GM21825 (cell line): ENCODE measurements at regions not wholly inside any gene's neighbourhood (a gene's known extent, or its start where the extent isn't known, plus 50 kb on each side); places are given as distances from the start of the nearest gene placed in this dataset.

ENCODE experiments used
- ATAC-seq: cut with Tn5 transposase; IDR thresholded peaks from one replicate; pipeline ENCODE4 v1.9.1; 2021; ENCODE audit warnings: mild to moderate bottlenecking, moderate library complexity; ENCODE audit not compliant: unreplicated experiment

- no peak for ATAC-seq
Observed at GRCh38 chr2:204220896-204221295, 284.3 kb downstream of the ICOS start.

- ATAC-seq: no peak
Observed at GRCh38 chr2:204223046-204223445, 286.5 kb downstream of the ICOS start.

GRCh38 chr2:204223544-204223943 lies 287.0 kb downstream of the ICOS start:
- ATAC-seq: no peak

- ATAC-seq: no peak
Observed at GRCh38 chr2:204225671-204226073, 289.1 kb downstream of the ICOS start.

- no peak for ATAC-seq
Observed at GRCh38 chr2:204226305-204226880, 289.8 kb downstream of the ICOS start.

DNA sequence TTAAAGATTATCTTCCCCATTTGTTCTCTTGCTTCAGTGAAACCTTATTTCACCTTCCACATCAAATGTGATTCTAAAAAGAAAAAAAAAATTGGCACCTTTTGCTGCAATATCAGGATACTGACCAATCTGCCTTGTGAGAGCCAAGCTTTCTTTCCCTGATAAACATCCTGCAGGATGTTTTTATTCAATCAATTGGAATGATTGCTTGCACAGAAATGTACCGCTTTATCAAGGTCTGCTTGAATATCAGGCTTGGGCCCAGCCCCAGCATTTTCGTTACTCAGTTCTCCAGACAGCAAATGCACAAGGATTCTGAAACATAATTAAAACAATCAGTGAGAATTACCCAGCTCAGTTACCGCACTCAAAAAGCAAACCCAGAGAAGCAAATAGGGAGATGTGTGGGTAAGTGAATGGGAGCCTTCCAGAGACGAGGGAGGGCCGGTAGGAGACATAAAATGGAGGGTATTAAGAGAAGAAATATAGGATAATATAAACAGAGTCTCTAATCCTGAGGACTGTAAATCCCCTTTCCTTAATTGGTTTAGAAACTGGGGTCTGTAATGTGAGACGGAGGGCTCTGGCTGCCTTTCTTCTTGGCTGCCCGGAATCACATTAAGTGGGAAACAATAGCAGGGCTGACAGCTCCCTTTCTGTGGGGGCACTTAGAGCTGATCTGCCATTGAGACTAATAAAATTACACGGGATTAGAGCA lies 291.8 kb downstream of the ICOS start:
- no peak for ATAC-seq

- ATAC-seq: no peak
Observed at GRCh38 chr2:204234248-204234647, 297.7 kb downstream of the ICOS start.

DNA sequence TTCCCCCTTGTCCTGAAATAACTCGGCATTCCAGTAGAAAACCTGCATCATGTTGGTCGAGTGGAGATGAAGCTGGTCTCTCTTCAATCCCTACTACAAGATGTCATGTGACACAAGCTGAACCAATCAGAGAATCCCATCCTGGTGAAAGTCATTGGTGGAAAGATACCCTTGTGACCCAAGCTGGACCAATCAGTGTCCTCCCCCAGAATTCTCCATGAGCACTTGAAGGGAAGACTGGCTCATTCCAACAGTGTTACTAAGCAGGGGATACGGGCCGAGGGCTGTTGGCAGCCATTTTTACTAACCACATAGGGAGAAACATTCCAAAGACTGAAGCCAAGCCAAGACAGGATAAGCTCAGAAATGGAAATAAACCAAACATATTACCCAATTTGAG lies 298.3 kb downstream of the ICOS start:
- no peak for ATAC-seq

DNA sequence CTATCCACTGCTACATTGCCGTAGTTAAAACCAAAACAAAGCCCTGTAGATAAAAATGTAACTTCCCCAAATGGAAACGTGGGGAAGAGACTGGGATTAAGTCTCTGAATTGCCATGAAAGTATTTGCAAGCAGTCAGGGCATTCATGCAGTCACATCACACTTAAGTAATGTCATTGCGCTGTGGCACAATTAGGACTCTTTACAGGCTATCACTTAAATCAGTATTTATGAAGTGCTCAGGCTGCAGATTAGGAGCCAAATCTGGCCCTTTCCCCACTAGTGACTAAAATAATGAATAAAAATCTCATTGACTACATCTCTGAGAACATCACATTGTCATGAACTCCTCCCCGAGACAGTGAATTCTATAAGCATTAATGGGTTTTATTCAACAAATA lies 300.9 kb downstream of the ICOS start:
- ATAC-seq: no peak

DNA sequence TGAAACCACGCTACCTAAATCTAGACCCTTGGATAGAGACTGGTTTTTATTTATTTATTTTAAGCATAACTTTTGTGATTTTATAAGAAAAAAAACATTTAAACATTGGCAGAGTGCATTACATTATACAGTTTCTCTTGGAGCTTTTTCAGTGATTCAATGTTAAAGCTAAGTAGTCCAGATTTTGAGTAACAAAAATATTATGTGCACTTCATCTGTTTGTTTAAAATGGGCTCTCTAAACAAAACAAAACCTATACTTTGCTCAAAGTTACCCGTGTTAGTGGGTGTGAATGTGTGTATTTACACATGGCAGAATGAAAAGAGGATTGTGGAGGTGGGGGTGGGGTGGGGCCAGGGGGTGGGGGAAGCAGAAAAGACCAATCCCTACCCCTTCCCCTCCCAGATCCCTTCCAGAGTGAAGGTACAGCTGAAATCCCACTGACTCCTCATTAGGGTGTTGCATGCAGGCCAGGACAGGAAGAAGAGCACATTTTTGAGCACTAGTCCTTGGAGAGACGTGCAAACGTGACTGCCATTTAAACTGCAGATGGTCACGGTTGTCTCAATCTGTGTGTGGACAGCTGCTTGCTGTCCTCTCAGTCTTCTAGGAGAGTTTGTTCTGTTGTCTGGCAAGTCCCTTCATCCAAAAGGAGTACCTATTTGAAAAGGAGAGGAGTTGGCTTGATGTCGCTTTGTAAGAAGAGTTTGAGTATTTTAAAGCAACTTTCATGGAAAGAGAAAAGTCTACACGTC lies 303.0 kb downstream of the ICOS start:
- no peak for ATAC-seq

GRCh38 chr2:204240961-204241360 lies 304.3 kb upstream of the PARD3B start:
- no peak for ATAC-seq

- ATAC-seq: no peak
Observed at GRCh38 chr2:204249437-204249836, 295.8 kb upstream of the PARD3B start.

GRCh38 chr2:204250692-204251091 lies 294.6 kb upstream of the PARD3B start:
- ATAC-seq: no peak

- ATAC-seq: no peak
Observed at GRCh38 chr2:204251158-204251997, 293.9 kb upstream of the PARD3B start.

- ATAC-seq: no peak
Observed at GRCh38 chr2:204251998-204252376, 293.3 kb upstream of the PARD3B start.

DNA sequence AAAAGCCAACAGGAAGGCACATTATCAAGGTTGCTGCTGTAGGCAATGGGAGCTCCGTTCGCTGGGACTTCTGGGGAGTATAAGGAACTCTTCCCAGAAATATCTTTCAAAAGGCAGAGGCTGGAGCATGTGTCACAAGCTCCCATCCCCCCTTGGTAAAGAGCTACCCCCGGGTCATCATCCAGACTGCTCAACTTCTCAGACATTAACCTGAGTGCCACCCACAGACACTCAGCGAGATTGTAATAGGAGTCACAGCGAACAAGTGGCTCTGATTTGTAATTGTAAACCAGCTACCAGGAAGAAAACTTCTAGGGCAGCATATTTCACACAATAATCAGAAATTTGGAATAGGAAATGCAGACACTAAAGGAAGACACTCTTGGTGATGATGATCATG lies 290.2 kb upstream of the PARD3B start:
- no peak for ATAC-seq

DNA sequence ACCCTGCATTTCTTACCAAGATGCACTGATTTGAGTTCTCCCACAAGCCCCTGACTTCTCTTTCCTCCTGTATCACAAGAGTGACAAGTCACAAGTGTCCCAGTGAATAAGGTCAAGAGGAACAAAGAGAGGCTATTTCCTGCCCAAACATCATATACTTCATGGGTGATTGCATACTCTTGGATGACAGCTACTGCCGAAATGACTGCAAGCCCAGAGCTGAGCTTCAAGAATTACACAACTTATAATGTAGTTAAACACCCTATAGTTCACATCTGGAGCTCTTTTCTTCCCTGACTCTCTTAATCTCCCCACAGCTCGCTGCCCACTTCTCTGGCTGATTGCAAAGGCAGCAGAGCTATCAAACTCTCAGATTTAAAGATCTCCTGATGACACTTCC lies 289.7 kb upstream of the PARD3B start:
- ATAC-seq: no peak

DNA sequence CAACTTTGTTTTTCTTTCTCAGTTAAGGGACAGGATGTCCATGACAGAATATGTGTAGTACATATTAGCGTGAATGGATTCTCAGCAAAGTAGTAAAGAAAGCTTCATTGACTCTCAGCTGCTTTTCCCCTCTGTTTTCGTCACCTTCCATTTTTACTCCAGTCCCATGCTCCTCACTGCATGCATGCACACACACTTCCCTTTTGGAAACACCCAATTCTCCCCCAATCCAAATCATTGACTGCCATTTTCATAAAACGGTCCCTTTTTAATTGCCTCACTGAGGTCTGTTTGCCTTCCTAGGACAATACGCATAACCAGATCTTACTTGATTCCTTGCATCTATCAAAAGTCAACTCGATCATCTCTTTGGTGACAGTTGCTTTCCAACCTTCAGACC lies 287.5 kb upstream of the PARD3B start:
- ATAC-seq: no peak

DNA sequence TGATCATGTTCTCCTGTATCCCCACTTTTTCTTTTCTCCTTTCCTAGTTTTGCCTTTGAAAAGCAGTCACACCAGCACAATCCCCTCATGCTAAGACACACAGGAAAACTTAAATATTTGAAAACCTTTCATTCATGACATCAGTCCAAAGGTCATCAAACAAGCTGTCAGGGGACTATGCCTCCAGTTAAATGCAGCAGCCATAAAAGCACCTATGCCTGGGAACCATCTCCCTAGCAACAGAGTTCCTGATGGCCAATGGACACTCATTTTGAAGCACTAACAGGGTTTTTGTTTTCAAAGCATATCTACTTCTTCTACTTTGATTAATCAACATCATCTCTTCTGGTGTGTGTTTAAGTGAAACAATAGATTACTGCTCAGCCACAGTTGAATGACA lies 286.4 kb upstream of the PARD3B start:
- ATAC-seq: no peak

- ATAC-seq: no peak
Observed at GRCh38 chr2:204260162-204260877, 285.0 kb upstream of the PARD3B start.

- no peak for ATAC-seq
Observed at GRCh38 chr2:204260901-204261300, 284.4 kb upstream of the PARD3B start.
